Transverse colon (tissue), 4 donors: ENCODE measurements at regions not wholly inside any gene's neighbourhood (a gene's known extent, or its start where the extent isn't known, plus 50 kb on each side); places are given as distances from the start of the nearest gene placed in this dataset.

Experiments used
- EP300 ChIP-seq: sonication (generic); formaldehyde crosslinking; IDR thresholded peaks from one replicate; pipeline ENCODE4 v1.6.1; 2017; ENCODE audit warnings: antibody characterized with exemption, low read depth
- POLR2A ChIP-seq: fragments of 450-650 bp; IDR thresholded peaks from one replicate; pipeline ENCODE4 v1.6.1; 2016; ENCODE audit warnings: antibody characterized with exemption, mild to moderate bottlenecking, moderate library complexity
- POLR2AphosphoS5 ChIP-seq, 3 donors: sonication (generic); formaldehyde crosslinking; IDR thresholded peaks; one replicate each; pipeline ENCODE4 v1.6.1; 2016; ENCODE audit warnings: antibody characterized with exemption in 3 of 3
- TF ChIP-seq, protein P1 (sequence below), 5 experiments: fragments of 200-600 bp in 3 of 5; fragments of 450-650 bp in 2 of 5; sonication (generic) in 3 of 5; IDR thresholded peaks; 1 replicate in 2 of 5; 2 replicates in 3 of 5; pipeline ENCODE4 v1.5.1; 2016 to 2017; ENCODE audit warnings: antibody characterized with exemption in 5 of 5, inconsistent platforms in 3 of 5, mild to moderate bottlenecking in 2 of 5, moderate library complexity in 1 of 5

DNA sequence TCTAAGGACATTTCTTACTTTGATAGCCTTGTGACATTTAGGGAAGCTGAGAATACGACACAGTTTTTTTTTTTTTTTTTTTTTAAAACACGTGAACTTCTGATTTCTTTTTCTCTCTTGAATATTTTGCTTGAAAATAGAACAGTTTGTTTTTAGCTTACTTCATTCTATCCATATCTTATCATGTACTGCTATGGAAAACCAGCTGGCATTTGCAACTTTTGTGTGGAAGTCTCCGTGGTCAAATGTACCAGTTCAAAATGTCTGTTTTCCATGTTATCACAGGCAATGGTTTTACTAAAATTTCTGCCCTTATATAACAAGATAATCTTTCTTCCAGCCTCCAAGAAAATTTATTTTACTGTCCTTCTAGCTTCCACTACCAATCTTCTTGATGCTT is 821.6 kb downstream of the DNAJB9 start:
- TF ChIP-seq POLR2A (no peak), EP300 (no peak), POLR2AphosphoS5 (IDR thresholded peaks at IDR 0.05) (no peak)
- TF ChIP-seq, protein P1, sequence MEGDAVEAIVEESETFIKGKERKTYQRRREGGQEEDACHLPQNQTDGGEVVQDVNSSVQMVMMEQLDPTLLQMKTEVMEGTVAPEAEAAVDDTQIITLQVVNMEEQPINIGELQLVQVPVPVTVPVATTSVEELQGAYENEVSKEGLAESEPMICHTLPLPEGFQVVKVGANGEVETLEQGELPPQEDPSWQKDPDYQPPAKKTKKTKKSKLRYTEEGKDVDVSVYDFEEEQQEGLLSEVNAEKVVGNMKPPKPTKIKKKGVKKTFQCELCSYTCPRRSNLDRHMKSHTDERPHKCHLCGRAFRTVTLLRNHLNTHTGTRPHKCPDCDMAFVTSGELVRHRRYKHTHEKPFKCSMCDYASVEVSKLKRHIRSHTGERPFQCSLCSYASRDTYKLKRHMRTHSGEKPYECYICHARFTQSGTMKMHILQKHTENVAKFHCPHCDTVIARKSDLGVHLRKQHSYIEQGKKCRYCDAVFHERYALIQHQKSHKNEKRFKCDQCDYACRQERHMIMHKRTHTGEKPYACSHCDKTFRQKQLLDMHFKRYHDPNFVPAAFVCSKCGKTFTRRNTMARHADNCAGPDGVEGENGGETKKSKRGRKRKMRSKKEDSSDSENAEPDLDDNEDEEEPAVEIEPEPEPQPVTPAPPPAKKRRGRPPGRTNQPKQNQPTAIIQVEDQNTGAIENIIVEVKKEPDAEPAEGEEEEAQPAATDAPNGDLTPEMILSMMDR (IDR thresholded peaks at IDR 0.05): no peak
